ENCODE measurements at regions not wholly inside any gene's neighbourhood (a gene's known extent, or its start where the extent isn't known, plus 50 kb on each side); places are given as distances from the start of the nearest gene placed in this dataset.
"Not testable (repeated sequence)": the region's sequence is repeated elsewhere in the genome, so short reads cannot be mapped to it uniquely, and the experiment has no call there.

GRCh38 chr5:100249884-100250269, 285.3 kb upstream of the FAM174A start:
- no peak for DNase-seq (ENCODE audit: low read depth in 2 of 2, low spot score in 1 of 2)

GRCh38 chr5:100249211-100249883, 285.8 kb upstream of the FAM174A start:
- DNase-seq (ENCODE audit: low read depth in 2 of 2, low spot score in 1 of 2), result no peak

- no peak for DNase-seq (ENCODE audit: low read depth in 2 of 2, low spot score in 1 of 2)
Measured at GRCh38 chr5:100232736-100233135, 302.4 kb upstream of the FAM174A start.

- DNase-seq (ENCODE audit: low read depth in 2 of 2, low spot score in 1 of 2), result no peak
Measured at GRCh38 chr5:100188778-100189177, 346.4 kb upstream of the FAM174A start.

GRCh38 chr5:100188339-100188738, 346.8 kb upstream of the FAM174A start:
- no peak for DNase-seq (ENCODE audit: low read depth in 2 of 2, low spot score in 1 of 2)

GRCh38 chr5:100186181-100186580, 349.0 kb upstream of the FAM174A start:
- no peak for DNase-seq (ENCODE audit: low read depth in 2 of 2, low spot score in 1 of 2)

- no peak for DNase-seq (ENCODE audit: low read depth in 2 of 2, low spot score in 1 of 2)
Measured at GRCh38 chr5:100182402-100182801, 352.8 kb upstream of the FAM174A start.

GRCh38 chr5:100175346-100175745, 359.8 kb upstream of the FAM174A start:
- DNase-seq (ENCODE audit: low read depth in 2 of 2, low spot score in 1 of 2), result no peak

GRCh38 chr5:100165309-100165708, 369.9 kb upstream of the FAM174A start:
- no peak for DNase-seq (ENCODE audit: low read depth in 2 of 2, low spot score in 1 of 2)

- DNase-seq (ENCODE audit: low read depth in 2 of 2, low spot score in 1 of 2), result no peak
Measured at GRCh38 chr5:100161868-100162267, 373.3 kb upstream of the FAM174A start.

GRCh38 chr5:100157066-100157465, 378.1 kb upstream of the FAM174A start:
- no peak for DNase-seq (ENCODE audit: low read depth in 2 of 2, low spot score in 1 of 2)

- DNase-seq (ENCODE audit: low read depth in 2 of 2, low spot score in 1 of 2), result no peak
Measured at GRCh38 chr5:100148239-100148638, 386.9 kb upstream of the FAM174A start.

GRCh38 chr5:100142607-100143006, 392.6 kb upstream of the FAM174A start:
- no peak for DNase-seq (ENCODE audit: low read depth in 2 of 2, low spot score in 1 of 2)

- DNase-seq (ENCODE audit: low read depth in 2 of 2, low spot score in 1 of 2), result no peak
Measured at GRCh38 chr5:100131161-100131560, 404.0 kb upstream of the FAM174A start.

GRCh38 chr5:100130307-100130706, 404.9 kb upstream of the FAM174A start:
- DNase-seq (ENCODE audit: low read depth in 2 of 2, low spot score in 1 of 2), result no peak

GRCh38 chr5:100119903-100120302, 415.3 kb upstream of the FAM174A start:
- DNase-seq (ENCODE audit: low read depth in 2 of 2, low spot score in 1 of 2), result no peak

- DNase-seq (ENCODE audit: low read depth in 2 of 2, low spot score in 1 of 2), result no peak
Measured at GRCh38 chr5:100110497-100110896, 424.7 kb upstream of the FAM174A start.

- DNase-seq (ENCODE audit: low read depth in 2 of 2, low spot score in 1 of 2), result no peak
Measured at GRCh38 chr5:100108883-100109282, 426.3 kb upstream of the FAM174A start.

- not testable (repeated sequence) for DNase-seq (ENCODE audit: low read depth in 2 of 2, low spot score in 1 of 2)
Measured at GRCh38 chr5:100103592-100104119, 431.5 kb upstream of the FAM174A start.

- DNase-seq (ENCODE audit: low read depth in 2 of 2, low spot score in 1 of 2), result not testable (repeated sequence)
Measured at GRCh38 chr5:100101466-100101865, 433.7 kb upstream of the FAM174A start.

GRCh38 chr5:100096328-100096727, 438.8 kb upstream of the FAM174A start:
- not testable (repeated sequence) for DNase-seq (ENCODE audit: low read depth in 2 of 2, low spot score in 1 of 2)

GRCh38 chr5:100080703-100081102, 454.5 kb upstream of the FAM174A start:
- not testable (repeated sequence) for DNase-seq (ENCODE audit: low read depth in 2 of 2, low spot score in 1 of 2)

GRCh38 chr5:100079163-100079562, 456.0 kb upstream of the FAM174A start:
- DNase-seq (ENCODE audit: low read depth in 2 of 2, low spot score in 1 of 2), result not testable (repeated sequence)

All from stimulated activated CD8-positive, alpha-beta memory T cell treated with anti-CD3 and anti-CD28 coated beads, Interleukin-4, amount 100 ng/mL, for 4 hours (primary cell).